LHCN-M2 (cell line): ENCODE measurements at regions not wholly inside any gene's neighbourhood (a gene's known extent, or its start where the extent isn't known, plus 50 kb on each side); places are given as distances from the start of the nearest gene placed in this dataset.

Experiments
- DNase-seq: peaks from one replicate; pipeline ENCODE4 v3.0.0-alpha.2; 2012; ENCODE audit warnings: low read depth

DNA sequence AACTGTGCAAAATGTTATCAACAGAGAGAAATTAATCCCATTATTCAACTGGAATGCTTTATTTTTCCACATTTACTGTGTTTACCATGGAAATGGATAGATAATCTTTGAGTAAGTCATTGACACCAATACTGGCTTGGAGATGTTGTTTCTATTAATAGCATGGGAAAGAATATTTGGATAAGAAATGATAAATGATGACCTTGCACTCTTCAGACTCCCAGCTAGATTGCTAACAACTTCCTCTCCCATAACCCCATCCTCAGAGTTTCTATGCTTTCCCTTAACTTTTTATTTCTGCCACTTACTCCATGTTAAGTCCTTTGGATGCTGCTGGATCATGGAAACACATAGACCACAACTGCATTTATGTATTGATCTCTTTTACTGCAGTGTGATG lies 182.5 kb downstream of the FNDC1 start:
- DNase-seq, result no peak

- DNase-seq, result no peak
Observed at GRCh38 chr6:159349915-159350314, 180.7 kb downstream of the FNDC1 start.

DNA sequence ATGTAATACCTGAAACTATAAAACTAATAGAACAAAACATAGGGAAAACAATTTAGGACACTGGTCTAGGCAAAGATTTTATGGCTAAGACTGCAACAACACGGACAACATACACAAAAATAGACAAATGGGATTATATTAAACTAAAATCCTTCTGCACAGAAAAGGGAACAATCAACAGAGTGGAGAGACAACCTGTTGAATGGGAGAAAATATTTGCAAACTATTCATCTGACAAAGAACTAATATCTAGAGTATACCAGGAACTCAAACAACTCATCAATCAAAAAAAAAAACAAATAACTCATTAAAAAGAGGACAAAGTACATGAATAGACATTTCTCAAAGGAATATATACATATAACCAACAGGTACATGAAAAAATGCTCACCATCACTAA lies 174.5 kb downstream of the FNDC1 start:
- DNase-seq, result no peak

GRCh38 chr6:159342146-159342545 lies 172.9 kb downstream of the FNDC1 start:
- DNase-seq, result no peak

- no peak for DNase-seq
Observed at GRCh38 chr6:159334068-159334467, 164.9 kb downstream of the FNDC1 start.

- DNase-seq, result no peak
Observed at GRCh38 chr6:159331451-159331850, 162.3 kb downstream of the FNDC1 start.

DNA sequence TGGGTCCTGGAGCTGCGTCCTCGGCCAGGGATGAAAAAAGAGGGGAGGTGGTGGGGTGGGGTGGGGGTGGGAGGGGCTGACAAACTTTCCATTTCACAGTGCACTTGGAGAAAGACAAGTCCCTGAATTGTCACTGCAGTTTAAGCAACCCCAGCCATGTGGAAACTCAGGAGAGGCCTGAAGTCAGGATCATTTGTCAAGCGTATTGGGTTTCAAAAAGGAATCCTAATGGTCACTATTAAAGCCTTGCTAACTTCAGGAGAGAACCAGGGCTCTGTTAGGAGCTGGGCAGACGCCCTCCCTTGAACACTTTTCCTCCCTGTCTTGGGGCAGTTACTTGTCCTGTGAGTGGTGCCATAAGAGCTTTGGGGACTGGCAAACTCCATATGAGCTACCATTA lies 159.9 kb downstream of the FNDC1 start:
- no peak for DNase-seq

DNA sequence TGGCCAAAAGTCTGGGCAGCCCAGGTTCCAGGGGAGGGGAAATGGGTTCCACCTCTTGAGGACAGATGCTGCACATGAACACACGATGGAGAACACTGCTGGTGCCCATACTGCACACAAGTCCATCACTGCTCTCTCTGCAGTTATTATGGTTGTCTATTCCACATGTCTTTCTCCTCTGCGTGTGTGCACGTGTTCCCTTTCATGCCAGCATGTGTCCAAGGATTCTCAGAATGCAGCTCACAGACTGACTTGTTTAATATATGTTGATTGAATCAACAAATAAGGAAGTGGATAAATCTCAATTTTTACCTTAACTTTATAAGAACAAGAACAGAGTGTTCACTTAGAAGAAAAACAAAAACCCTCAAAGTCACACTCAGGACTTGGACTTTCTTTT lies 158.9 kb downstream of the FNDC1 start:
- DNase-seq, result no peak

DNA sequence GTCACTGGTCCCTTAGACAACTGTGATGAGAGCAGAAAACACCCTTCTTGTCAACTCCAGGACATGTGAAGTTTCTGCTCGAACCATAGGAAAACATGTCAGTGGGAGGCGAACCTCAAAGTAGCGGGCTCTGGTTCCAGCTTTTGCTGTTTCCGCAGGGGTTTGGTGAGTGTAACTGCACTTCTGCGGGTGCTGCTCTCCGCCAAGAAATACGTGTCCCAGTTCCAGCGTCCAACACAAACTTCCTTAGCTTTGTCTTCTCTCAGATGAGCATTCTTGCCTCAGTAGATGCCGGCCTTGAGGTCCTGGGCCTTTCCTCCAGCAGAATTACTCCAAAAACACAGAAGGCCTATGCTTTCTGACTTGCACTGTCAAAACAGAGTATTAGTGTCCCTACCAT lies 156.3 kb downstream of the FNDC1 start:
- no peak for DNase-seq

GRCh38 chr6:159324596-159324995 lies 155.4 kb downstream of the FNDC1 start:
- no peak for DNase-seq
